Fibroblast of lung (primary cell): ENCODE measurements at regions not wholly inside any gene's neighbourhood (a gene's known extent, or its start where the extent isn't known, plus 50 kb on each side); places are given as distances from the start of the nearest gene placed in this dataset.

Experiments
- EZH2 ChIP-seq: IDR thresholded peaks from 2 replicates; pipeline ENCODE4 v1.5.1; 2012; ENCODE audit warnings: low read length, control low read depth, mild to moderate bottlenecking; ENCODE audit errors: missing control alignments
- TF ChIP-seq, protein P1 (sequence below), 2 donors: IDR thresholded peaks in 1 of 2; conservative IDR thresholded peaks in 1 of 2; 1 replicate in 1 of 2; 2 replicates in 1 of 2; pipeline ENCODE4 v1.5.1; 2011 to 2012; ENCODE audit warnings: low read length in 2 of 2, control low read depth in 1 of 2, inconsistent platforms in 1 of 2, low read depth in 1 of 2, mild to moderate bottlenecking in 1 of 2

DNA sequence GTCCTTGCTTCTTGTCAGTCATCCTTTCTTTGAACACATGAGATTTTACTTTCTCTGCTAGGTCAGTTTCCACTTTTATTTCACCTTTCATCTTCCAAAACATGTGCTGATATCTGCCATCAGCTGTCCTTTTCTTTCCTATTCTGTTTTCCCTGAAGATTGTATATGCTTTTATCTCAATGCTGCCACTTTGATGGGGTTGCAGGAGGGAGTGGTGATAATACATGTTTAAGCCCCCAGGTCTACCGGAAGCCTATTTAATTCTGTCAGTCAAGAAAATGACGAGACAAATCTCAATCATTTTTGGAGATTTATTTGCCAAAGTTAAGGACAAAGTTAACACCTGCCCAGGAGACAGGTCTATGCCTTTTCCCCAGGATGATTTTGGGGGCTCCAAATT, 73.8 kb downstream of the MRPL32 start:
- TF ChIP-seq, protein P1, sequence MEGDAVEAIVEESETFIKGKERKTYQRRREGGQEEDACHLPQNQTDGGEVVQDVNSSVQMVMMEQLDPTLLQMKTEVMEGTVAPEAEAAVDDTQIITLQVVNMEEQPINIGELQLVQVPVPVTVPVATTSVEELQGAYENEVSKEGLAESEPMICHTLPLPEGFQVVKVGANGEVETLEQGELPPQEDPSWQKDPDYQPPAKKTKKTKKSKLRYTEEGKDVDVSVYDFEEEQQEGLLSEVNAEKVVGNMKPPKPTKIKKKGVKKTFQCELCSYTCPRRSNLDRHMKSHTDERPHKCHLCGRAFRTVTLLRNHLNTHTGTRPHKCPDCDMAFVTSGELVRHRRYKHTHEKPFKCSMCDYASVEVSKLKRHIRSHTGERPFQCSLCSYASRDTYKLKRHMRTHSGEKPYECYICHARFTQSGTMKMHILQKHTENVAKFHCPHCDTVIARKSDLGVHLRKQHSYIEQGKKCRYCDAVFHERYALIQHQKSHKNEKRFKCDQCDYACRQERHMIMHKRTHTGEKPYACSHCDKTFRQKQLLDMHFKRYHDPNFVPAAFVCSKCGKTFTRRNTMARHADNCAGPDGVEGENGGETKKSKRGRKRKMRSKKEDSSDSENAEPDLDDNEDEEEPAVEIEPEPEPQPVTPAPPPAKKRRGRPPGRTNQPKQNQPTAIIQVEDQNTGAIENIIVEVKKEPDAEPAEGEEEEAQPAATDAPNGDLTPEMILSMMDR (conservative IDR thresholded peaks at IDR 0.05 in 1 of 2, IDR thresholded peaks at IDR 0.05 in 1 of 2; ENCODE audit: low read depth in 1 of 2, low read length in 2 of 2) = no peak
- no peak for TF ChIP-seq EZH2
